IPS-NIHi7 (cell line): ENCODE measurements at regions not wholly inside any gene's neighbourhood (a gene's known extent, or its start where the extent isn't known, plus 50 kb on each side); places are given as distances from the start of the nearest gene placed in this dataset.
"Not testable (repeated sequence)": the region's sequence is repeated elsewhere in the genome, so short reads cannot be mapped to it uniquely, and the experiment has no call there.

ENCODE experiments used
- DNase-seq: peaks from one replicate; pipeline ENCODE4 v3.0.0; 2012; ENCODE audit warnings: mixed read lengths; ENCODE audit errors: extremely low spot score

GRCh38 chr3:72536206-72536877 is 311.9 kb downstream of the SHQ1 start:
- no peak for DNase-seq

- DNase-seq = no peak
Measured at GRCh38 chr3:72535772-72536171, 312.5 kb downstream of the SHQ1 start.

DNA sequence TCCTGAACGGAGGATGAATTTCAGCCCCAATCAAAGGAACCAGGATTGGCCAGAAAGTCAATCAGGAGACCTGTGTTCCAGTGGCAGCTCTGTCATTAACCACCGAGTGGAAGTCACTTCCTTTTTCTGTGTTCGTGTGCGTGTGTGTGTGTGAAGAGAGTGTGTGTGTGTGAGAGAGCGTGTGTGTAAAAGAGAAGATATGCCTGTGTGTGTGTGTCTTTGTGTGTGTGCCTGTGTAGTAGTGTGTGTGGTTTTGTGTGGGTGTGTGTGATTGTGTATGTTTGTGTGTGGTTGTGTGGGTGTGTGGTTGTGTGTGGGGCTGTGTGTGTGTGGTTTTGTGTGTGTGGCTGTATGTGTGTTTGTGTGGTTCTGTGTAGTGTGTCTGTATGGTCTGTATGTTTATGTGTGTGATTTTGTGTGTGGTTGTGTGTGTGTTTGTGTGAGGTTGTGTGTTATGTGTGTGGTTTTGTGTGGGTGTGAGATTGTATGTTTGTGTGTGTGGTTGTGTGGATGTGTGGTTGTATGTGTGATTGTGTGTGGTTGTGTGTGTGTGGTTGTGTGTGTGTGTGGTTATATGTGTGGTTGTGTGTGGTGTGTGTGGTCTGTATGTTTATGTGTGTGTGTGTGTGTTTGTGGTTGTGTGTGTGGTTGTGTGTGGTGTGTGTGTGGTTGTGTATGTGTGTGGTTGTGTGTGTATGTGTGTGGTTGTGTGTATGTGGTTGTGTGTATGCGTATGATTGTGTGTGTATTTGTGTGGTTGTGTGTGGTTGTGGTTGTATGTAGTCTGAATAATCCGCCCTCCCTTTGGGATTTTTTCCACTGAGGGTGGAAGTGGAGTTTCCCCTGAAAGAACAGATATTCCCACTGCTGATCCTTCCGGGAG is 314.4 kb downstream of the SHQ1 start:
- no peak for DNase-seq

DNA sequence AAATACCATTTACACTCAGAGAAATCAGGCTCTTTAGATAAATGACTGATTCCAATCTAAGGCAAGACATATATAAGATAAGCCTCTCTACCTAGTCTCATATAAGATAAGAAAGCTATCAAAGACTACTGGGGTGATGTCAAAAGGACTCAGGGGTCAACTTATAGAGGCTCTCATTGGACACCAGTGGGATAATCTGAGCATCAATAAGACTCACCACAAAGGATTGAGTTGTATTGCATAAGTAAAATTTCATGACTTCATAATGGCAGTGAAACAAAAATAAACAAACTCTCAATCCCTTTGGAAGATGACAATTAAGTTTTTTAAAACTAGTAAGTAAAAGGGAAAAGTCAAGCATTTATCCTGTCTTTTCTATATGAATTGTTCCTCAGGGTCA is 317.8 kb downstream of the SHQ1 start:
- no peak for DNase-seq

GRCh38 chr3:72529081-72529480 is 319.2 kb downstream of the SHQ1 start:
- no peak for DNase-seq

DNA sequence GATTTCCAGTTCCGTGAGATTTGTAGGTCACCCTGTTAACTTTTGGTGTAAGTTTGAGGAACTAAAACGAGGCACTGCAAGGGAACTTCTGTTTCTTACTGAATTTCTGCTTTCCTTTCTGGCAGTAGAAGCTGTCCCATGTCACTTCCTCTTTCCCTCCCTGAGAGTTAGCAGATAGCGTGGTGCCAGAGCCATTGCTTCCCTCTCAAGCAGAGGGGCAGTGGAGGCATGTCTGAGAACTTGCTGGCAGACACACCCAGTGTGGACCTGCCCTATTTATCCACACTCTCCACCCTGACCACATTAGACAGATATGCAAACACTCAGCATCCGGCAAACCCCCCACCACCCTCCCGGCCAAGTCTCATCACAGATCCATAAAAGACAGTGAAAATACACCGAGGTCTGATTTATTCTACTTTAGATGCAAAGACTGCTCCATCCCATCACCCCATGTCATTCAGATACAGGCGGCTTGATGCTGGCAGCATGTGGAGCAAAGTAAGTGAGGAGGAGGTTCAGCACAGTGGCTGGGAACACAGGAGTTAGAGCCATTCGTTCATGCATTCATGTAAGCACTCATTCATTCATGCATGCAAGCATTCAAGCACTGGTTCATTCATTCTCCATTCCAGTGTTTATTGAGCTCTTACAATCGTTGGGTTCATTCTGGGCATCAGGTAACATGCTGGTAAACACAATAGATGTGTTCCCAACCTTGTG is 324.7 kb downstream of the SHQ1 start:
- no peak for DNase-seq

DNA sequence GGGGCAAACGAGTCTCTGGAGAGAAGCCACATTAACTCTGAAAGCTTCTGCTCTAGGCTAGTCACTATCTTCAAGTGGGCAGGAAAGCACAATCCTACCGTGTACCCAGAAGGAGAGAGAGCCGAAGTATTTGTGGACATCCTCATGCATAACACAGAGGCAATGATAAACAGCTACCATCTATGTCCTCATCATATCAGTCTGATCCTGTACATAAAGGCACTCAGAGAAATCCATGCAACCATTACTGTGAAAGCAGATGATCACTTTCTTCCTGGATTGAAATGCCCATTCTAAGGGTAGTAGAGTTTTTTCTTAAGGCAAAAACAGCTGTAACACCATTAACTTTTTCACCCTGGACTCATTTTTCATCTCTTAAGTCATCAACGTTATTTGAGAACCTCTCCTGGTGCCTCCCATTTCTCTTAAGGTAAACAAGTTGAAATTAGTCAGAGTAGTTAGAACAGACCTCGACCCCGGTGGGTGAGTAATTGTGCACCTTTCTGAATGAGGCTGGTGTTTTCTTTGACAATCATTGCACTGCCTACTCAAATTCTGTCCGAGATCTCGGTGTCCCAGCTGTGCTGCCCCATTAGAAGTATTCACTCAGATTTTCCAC is 327.4 kb downstream of the SHQ1 start:
- DNase-seq = no peak

DNA sequence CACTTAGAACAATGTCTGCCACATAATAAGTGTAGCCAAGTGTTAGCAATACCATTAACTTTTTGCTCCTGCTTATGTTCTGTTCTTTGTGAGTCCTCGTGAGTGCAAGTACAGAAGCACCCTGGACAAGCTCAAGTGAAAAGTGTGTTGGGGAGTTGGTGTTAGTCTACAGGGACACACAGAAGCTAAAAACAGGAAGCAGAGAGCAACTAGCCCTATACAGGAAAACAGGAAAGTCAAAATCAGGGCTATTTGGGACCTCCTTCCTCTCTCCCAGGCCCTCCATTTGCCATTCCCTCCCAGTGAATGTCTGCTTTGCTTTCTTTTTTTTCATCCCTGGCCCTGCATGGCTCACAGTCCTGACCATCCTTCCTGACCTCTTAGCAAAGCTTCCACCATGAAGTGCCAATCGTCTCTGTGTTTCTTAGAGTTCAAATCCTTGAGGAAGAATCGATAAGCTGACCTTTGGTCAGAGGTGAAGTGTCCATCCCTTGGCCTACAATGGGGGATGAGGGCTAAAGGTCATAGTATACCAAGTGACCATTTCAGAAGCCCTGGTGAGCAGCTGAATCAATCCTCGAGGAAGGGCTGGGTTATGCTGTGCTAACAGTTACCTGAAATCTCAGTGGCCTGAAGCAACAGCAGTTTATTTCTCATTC is 328.2 kb downstream of the SHQ1 start:
- DNase-seq = no peak

DNA sequence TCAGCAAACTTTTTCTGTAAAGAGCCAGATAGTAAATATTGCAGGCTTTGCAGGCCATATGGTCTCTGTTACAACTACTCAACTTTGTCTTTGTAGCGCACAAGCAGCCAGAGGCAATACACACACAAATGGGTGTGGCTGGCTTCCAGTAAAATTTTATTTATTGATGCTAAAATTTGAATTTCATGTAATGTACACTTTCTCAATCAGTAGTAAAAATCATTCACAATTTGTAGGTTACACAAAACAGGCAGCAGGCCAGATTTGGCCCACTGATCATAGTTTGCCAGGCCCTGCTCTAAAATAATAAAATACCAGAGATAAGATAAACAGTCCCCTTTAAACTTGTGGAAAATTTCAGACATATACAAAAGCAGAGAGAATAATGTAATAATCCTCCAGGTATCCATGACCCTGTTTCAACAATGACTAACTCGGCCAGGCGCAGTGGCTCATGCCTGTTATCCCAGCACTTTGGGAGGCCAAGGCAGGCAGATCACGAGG is 330.3 kb downstream of the SHQ1 start:
- DNase-seq = no peak

DNA sequence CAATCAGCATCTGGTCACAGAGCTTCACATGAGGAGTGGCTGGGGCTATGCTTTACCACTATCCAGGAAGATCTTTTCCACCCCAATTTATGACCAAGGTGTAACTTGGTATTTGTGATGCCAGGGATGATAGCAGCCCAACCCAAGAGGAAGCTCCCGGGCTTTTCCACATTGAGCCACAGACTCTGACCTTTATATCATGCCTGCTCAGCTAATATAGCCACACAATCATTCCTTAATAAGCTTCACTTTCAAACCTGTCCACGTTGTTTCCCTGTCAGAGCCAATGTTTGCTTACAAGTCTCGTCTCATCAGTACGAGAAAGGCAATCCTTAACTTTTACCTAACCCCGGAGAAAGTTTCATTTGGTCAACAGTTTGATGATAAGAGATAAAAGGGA is 330.9 kb downstream of the SHQ1 start:
- DNase-seq = no peak

- DNase-seq = no peak
Measured at GRCh38 chr3:72516361-72516760, 331.9 kb downstream of the SHQ1 start.

DNA sequence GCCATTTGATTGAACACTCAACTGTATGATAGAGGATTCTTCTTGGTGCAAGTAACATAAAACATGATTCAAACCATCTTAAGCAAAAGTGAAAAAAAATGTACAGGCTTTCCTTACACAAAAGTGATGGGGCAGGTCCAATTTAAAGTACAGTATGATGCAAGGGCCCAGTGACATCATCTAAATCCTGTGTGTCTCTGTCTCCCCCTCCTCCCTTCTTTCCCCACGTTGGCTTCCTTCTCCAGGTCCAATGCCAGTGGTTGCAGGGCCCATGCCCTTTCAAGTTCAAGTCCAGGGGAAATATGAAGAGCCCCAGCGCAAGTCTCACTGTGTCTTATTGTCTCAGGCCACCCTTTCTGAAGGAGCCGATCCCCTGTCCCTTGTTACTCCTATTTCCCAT is 332.3 kb downstream of the SHQ1 start:
- no peak for DNase-seq

DNA sequence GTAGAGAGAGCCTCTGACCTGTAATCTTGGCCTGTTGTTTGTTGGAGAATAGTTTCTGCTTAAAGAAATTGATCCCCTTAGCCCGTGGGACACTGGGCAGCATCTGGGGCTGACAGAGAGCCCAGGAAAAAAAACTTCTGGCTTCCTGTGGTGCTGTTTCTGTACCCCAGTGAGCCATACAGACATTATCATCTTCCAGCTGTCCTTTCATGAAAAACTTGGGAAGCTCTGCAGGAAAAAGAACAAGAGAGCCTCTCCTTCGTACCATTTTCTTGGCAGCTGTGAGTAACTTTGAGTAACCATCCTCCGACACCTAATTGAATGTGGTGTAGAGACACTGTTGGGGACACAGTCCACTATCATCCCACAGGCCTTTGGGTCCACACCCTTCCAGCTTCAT is 333.0 kb downstream of the SHQ1 start:
- DNase-seq = no peak

GRCh38 chr3:72510247-72510646 is 338.0 kb downstream of the SHQ1 start:
- DNase-seq = no peak

- DNase-seq = no peak
Measured at GRCh38 chr3:72505539-72506405, 342.5 kb downstream of the SHQ1 start.

GRCh38 chr3:72497501-72497900 is 350.7 kb downstream of the SHQ1 start:
- not testable (repeated sequence) for DNase-seq

DNA sequence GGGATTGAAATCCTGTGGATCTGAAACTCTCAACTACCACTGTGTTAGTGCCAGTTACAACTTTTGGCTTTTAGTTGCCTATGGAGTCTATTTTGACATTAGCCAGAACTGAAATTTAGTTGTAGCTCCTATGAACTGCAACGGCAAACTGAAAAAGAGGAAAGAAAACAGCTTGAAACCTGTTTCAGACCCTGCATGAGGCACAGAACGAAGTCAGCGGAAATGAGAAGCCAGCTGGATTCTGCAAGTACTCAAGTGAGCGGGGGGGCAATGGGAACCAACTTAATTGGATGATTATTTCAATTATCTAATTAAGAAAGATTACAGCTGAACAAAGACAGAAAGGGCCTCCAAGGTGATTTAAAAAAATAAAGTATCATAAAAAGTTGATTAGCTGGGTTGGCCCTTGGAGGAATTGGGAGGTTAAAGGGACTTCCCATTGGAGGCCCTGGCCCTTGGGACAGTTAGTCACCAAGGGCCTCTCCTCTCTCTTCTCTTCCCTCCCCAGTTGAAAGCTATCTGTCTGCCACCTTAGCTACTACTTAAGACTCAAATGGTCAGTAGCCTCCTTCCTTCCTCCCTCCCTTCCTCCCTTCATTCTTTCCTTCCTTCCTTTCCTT is 352.1 kb downstream of the SHQ1 start:
- DNase-seq = no peak

GRCh38 chr3:72494626-72495025 is 353.6 kb downstream of the SHQ1 start:
- DNase-seq = no peak

GRCh38 chr3:72494130-72494529 is 354.1 kb downstream of the SHQ1 start:
- DNase-seq = no peak

- DNase-seq = peak; percentile 37
Measured at GRCh38 chr3:72492240-72492639, 356.0 kb downstream of the SHQ1 start.
